ENCODE measurements at regions not wholly inside any gene's neighbourhood (a gene's known extent, or its start where the extent isn't known, plus 50 kb on each side); places are given as distances from the start of the nearest gene placed in this dataset.

- H4K20me1 ChIP-seq (replicated peaks; ENCODE audit: control insufficient read depth, extremely low read depth, insufficient read depth, low read length) = no peaks in the 10 kb centered on the region
- H3K9ac ChIP-seq (replicated peaks; ENCODE audit: extremely low read depth, insufficient read depth, low read length) = no peak overlapping the region
- no peaks in the 10 kb centered on the region for H3K79me2 ChIP-seq (ENCODE audit: control insufficient read depth, insufficient read depth, low read length)
- ChIA-PET CTCF (no interaction called here), POLR2A (no interaction called here)
- no peaks in the 10 kb centered on the region for H3K9me1 ChIP-seq (replicated peaks; ENCODE audit: control insufficient read depth, extremely low read depth, insufficient read depth, low read length)
- no peak overlapping the region for H3K27ac ChIP-seq (ENCODE audit: insufficient read depth, low read depth, low read length)
- no peak overlapping the region for H3K4me3 ChIP-seq (replicated peaks in 1 of 3; ENCODE audit: insufficient read depth in 1 of 3, low read depth in 1 of 3, low read length in 3 of 3)
- BruUV-seq (replicated peaks) = no TSS peak
- no peak for DNase-seq (ENCODE audit: low read depth, low spot score)
- dilution Hi-C loops (cut with MboI; ENCODE audit: extremely low pct_ligation_motif_present, low sequenced_read_pairs) = no loop called here
- intact Hi-C loops (cut with micrococcal nuclease) = no loop called here
- FAIRE-seq = no peak
- no peaks in the 10 kb centered on the region for H3K36me3 ChIP-seq (ENCODE audit: control insufficient read depth in 2 of 2, extremely low read depth in 1 of 2, insufficient read depth in 2 of 2, low read length in 2 of 2)
- H3K9me3 ChIP-seq (replicated peaks; ENCODE audit: control insufficient read depth, insufficient read depth, low read length) = no peaks in the 10 kb centered on the region
- H3K27me3 ChIP-seq (ENCODE audit: control insufficient read depth in 2 of 2, insufficient read depth in 2 of 2, low read length in 2 of 2) = no peaks in the 10 kb centered on the region
- H2AFZ ChIP-seq (ENCODE audit: low read depth, low read length) = no peak overlapping the region
- TF ChIP-seq POLR2AphosphoS5 (IDR thresholded peaks at IDR 0.05; ENCODE audit: insufficient read depth, low read depth, low read length) (no peak), MYC (IDR thresholded peaks at IDR 0.05; ENCODE audit: low read depth, low read length) (no peak), POLR2A (IDR thresholded peaks at IDR 0.05; ENCODE audit: low read depth, low read length) (no peak)
- no peaks in the 10 kb centered on the region for H3K4me1 ChIP-seq (ENCODE audit: control insufficient read depth, extremely low read depth, insufficient read depth, low read length)
- no peak overlapping the region for H3K4me2 ChIP-seq (ENCODE audit: insufficient read depth, low read length)
Observed at GRCh38 chr19:28583242-28583641, 629.7 kb downstream of the UQCRFS1 start.

GRCh38 chr19:28582796-28583195 lies 630.2 kb downstream of the UQCRFS1 start:
- ChIA-PET CTCF (no interaction called here), POLR2A (no interaction called here)
- Histone ChIP-seq H4K20me1 (replicated peaks; ENCODE audit: control insufficient read depth, extremely low read depth, insufficient read depth, low read length) (no peaks in the 10 kb centered on the region), H3K9ac (replicated peaks; ENCODE audit: extremely low read depth, insufficient read depth, low read length) (no peak overlapping the region), H3K4me3 (replicated peaks in 1 of 3; ENCODE audit: insufficient read depth in 1 of 3, low read depth in 1 of 3, low read length in 3 of 3) (no peak overlapping the region), H3K9me3 (replicated peaks; ENCODE audit: control insufficient read depth, insufficient read depth, low read length) (no peaks in the 10 kb centered on the region), H3K36me3 (ENCODE audit: control insufficient read depth in 2 of 2, extremely low read depth in 1 of 2, insufficient read depth in 2 of 2, low read length in 2 of 2) (no peaks in the 10 kb centered on the region), H3K79me2 (ENCODE audit: control insufficient read depth, insufficient read depth, low read length) (no peaks in the 10 kb centered on the region), H3K27ac (ENCODE audit: insufficient read depth, low read depth, low read length) (no peak overlapping the region), H3K27me3 (ENCODE audit: control insufficient read depth in 2 of 2, insufficient read depth in 2 of 2, low read length in 2 of 2) (no peaks in the 10 kb centered on the region), H3K4me1 (ENCODE audit: control insufficient read depth, extremely low read depth, insufficient read depth, low read length) (no peaks in the 10 kb centered on the region), H3K9me1 (replicated peaks; ENCODE audit: control insufficient read depth, extremely low read depth, insufficient read depth, low read length) (no peaks in the 10 kb centered on the region), H3K4me2 (ENCODE audit: insufficient read depth, low read length) (no peak overlapping the region), H2AFZ (ENCODE audit: low read depth, low read length) (no peak overlapping the region)
- no TSS peak for BruUV-seq (replicated peaks)
- dilution Hi-C loops (cut with MboI; ENCODE audit: extremely low pct_ligation_motif_present, low sequenced_read_pairs) = no loop called here
- FAIRE-seq (no peak), DNase-seq (ENCODE audit: low read depth, low spot score) (no peak)
- intact Hi-C loops (cut with micrococcal nuclease) = no loop called here
- TF ChIP-seq POLR2A (IDR thresholded peaks at IDR 0.05; ENCODE audit: low read depth, low read length) = no peak
- TF ChIP-seq MYC (IDR thresholded peaks at IDR 0.05; ENCODE audit: low read depth, low read length) = no peak
- TF ChIP-seq CTCF (IDR thresholded peaks at IDR 0.05; ENCODE audit: extremely low read depth in 1 of 2, insufficient read depth in 1 of 2, low read depth in 1 of 2, low read length in 2 of 2) = no peak
- no peak for TF ChIP-seq JUN (IDR thresholded peaks at IDR 0.05; ENCODE audit: borderline replicate concordance, insufficient read depth, insufficient read length, low read depth)
- TF ChIP-seq POLR2AphosphoS5 (IDR thresholded peaks at IDR 0.05; ENCODE audit: insufficient read depth, low read depth, low read length) = no peak
- no peak for TF ChIP-seq EZH2 (IDR thresholded peaks at IDR 0.05; ENCODE audit: borderline replicate concordance, low read depth, low read length, severe bottlenecking)
- TF ChIP-seq FOS (IDR thresholded peaks at IDR 0.05; ENCODE audit: borderline replicate concordance, insufficient read depth, low read length) = no peak
- no peak for TF ChIP-seq MAX (IDR thresholded peaks at IDR 0.05; ENCODE audit: insufficient read depth, insufficient read length)
- no peak for TF ChIP-seq GATA2 (IDR thresholded peaks at IDR 0.05; ENCODE audit: insufficient read depth, insufficient read length, low read depth, low read length)

All from endothelial cell of umbilical vein (primary cell).